Activated CD8-positive, alpha-beta memory T cell treated with anti-CD3 and anti-CD28 coated beads, Interleukin-2, amount 50 U/mL, for 24 hours (primary cell): ENCODE measurements at regions not wholly inside any gene's neighbourhood (a gene's known extent, or its start where the extent isn't known, plus 50 kb on each side); places are given as distances from the start of the nearest gene placed in this dataset.

Source experiments
- DNase-seq: peaks from one replicate; pipeline ENCODE4 v3.0.0-alpha.2; 2020; ENCODE audit errors: extremely low read depth

GRCh38 chr16:72508191-72508590, 336.2 kb upstream of the PMFBP1 start:
- DNase-seq: no peak

DNA sequence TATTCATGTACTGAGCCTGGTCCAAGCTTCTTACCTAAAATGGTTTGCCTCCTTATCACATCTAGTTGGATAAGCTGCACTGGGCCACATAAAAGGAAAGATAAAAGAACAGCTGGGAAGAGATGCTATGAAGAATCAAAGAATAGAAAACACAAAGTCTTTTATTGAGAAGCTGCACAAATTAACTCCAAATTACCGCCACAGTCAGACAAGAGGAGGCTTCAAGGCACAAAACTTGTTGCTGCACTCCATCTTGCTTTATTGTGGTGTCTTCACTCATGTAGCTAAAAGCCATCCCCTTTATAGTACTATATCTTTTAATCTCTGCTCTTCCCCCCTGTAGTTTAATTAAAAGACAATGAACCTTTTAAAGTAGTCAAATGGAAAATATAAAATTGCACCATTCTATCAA, 330.6 kb upstream of the PMFBP1 start:
- DNase-seq: no peak

DNA sequence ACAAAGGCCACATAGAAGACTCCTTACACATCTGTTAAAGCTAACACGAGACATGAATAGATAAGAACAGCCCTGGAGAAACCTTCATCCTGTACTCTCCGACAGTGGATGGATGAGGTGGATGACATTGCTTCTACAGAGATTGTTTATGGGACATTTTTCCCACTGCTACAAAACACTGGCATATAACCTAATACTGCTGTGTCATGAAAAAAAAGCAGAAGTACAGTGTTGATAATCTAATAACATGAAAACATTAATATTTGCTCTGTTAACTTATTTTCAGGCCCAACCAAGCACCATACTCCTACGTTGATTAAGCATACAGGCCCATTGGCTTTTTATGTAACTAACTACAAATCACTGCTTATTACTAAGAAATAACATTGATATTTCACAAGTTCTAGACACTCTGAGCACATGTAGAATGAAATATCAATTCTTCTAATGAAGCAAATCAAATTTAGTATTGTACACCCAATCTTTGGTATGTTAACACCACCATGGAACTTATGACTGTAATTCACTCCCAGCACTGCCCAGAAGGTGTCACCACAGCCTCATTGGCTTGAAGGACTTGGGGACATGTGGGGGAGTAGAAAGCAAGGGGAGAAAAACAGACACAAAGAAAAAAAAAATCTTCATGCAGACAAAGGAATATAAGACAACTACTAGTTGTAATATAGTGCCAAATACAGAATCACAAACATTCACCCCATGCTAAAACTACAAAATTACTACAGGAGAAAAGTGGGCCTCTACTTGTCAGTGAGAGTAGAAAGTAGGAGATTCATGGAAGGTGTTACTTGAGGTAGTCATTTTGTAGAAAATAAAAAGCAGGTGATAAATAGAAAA, 330.0 kb upstream of the PMFBP1 start:
- no peak for DNase-seq

GRCh38 chr16:72500545-72500944, 328.6 kb upstream of the PMFBP1 start:
- no peak for DNase-seq

DNA sequence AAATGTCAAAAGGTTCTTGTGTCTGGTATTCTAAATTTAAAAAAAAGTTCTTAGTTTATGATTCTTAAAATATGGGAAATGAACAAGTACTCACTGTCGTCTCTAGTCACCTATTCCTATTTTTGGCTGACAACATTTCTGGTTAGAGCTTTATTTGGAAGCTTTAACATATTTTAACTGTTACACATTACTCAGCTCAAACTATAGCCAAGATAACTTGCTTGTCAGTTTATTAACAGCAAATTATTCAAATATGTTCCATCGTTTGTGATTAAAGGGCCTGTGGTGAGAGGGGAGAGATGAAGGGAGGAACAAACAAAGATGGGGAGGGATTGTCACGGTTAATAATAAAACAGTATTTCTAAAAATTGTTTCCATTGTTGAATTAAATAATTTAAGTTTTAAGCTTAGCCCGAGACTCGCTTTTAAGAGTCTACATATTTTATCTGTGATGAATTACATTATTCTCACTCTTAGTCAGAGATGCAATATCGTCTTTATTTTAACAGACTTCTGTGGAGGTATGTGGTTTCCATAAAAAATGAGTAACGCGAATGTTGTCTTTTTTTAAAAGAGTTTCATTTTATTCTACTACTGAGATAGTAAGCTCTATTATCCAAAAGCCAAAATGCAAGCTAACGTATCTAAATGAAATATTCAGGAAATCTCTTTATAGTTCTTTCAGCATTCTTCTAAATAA, 321.9 kb upstream of the PMFBP1 start:
- no peak for DNase-seq

- DNase-seq: no peak
Observed at GRCh38 chr16:72487283-72487682, 315.3 kb upstream of the PMFBP1 start.

DNA sequence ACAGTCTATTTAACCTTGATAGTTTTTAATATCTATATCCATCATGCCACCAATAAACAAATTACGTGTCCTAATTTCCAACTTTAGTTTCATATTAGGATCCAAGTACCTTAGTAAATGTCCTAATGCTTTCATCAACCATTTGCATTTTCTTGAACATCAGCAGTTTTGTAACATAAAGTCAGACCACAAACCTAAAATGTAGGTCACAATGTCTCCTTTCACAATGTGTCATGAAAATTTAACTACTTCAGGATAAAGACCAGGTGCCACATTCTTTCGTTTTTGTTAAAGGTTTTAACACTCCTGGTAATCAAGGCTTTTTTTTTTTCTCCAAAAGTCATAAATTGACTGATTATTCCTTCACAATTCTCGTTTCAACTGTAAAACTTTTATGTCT, 310.7 kb upstream of the PMFBP1 start:
- no peak for DNase-seq

GRCh38 chr16:72481419-72481818, 309.5 kb upstream of the PMFBP1 start:
- DNase-seq: no peak

- no peak for DNase-seq
Observed at GRCh38 chr16:72480911-72481310, 309.0 kb upstream of the PMFBP1 start.

GRCh38 chr16:72475688-72476087, 303.7 kb upstream of the PMFBP1 start:
- no peak for DNase-seq

DNA sequence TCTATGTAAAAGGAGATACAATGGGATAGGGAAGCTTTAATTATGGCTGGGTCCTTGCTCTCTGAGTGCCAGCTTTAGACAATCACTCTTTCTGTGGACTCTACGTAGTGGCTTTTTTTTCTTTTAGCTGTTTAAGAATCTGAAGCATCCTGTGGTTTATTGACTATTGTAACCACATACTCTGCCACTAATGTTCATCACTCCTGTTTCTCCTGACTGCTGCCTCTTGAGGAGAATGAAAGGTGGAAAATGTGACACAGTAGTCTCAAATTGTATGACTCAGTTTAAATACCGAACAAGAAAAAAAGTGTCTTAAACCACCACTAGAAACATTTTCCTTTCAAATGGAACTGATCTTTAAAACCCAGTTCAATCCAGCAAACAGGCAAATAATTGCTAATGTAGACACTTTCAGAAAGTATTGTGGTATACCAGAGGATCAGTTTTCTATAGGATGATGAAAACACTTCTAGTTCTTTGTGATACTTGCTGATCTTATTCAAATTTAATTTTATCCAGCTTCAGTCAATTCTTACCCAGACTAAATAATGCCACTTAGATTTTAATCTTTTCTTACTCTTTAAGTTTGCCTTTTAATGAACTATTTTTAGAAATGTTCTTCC, 302.7 kb upstream of the PMFBP1 start:
- no peak for DNase-seq

GRCh38 chr16:72473631-72474030, 301.7 kb upstream of the PMFBP1 start:
- no peak for DNase-seq

- no peak for DNase-seq
Observed at GRCh38 chr16:72471317-72471924, 299.5 kb upstream of the PMFBP1 start.

DNA sequence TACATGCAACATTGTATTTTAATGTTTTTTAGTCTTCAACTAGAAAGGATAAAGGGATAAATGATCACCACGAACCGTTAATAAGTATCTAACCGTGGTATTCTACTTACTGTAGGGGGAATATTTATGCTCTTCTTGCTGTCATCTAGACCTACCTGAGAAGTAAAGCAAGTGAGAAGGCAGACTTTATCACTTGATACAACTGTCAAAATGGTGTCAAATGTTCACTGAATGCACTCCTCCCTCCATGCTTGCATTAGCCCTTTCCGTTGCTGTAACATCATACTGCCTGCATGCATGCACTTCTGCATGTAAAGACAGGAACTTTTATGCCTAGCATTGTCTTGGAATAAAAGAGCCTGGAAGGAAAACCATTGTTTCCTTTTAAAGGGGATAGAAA, 298.6 kb upstream of the PMFBP1 start:
- no peak for DNase-seq

- no peak for DNase-seq
Observed at GRCh38 chr16:72469932-72470331, 298.0 kb upstream of the PMFBP1 start.

GRCh38 chr16:72468582-72468981, 296.6 kb upstream of the PMFBP1 start:
- DNase-seq: no peak

- DNase-seq: no peak
Observed at GRCh38 chr16:72467157-72467759, 295.3 kb upstream of the PMFBP1 start.

GRCh38 chr16:72464597-72465368, 292.8 kb upstream of the PMFBP1 start:
- DNase-seq: no peak

DNA sequence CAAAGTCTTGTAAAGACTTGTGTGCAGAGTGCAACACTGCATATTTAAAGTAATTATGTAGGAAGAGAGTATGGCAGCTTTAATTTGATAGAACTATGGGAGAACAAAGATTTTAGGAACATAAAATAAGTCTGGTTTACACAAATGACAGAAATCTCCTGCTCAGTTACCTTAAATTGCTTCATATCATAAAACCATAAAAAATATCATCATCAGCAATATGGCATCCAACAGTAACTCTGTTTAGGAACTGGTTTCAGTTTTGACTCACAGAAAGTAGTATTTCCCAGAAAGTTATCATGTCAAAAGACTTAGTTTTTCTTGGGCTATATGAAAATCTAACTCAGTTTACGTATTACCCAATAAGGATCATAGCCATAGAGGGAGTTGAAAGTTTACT, 292.1 kb upstream of the PMFBP1 start:
- no peak for DNase-seq

GRCh38 chr16:72458035-72458434, 286.1 kb upstream of the PMFBP1 start:
- DNase-seq: no peak

DNA sequence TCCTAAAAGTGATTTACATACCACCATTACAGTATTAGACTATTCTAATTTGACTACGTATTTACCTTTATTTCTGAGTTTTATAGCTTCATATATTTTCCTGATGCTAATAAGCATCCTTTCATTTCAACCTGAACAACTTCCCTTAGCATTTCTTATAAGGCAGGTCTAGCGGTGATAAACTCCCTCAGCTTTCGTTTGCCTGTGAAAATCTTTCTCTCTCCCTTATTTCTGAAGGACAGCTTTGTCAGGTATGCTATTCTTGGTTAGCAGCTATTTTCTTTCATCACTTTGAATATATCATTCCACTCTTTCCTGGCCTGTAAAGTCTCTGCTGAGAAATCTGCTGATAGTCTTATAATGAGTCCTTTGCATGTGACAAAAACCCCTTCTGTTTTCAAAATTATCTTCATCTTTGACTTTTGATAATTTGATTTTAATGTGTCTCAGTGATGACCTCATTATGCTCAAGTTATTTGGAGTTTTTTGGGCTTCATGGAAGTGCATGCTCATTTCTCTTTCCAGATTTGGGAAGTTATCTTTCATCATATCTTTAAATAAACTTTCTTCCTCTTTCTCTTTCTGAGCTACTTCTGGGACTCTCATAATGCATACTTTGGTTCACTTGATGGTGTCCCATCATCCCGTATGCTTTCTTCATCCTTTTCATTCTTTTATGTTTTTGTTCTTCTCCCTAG, 285.4 kb upstream of the PMFBP1 start:
- no peak for DNase-seq
